Stimulated activated CD8-positive, alpha-beta memory T cell treated with anti-CD3 and anti-CD28 coated beads, Interleukin-15, amount 100 ng/mL, for 1 hour (primary cell): ENCODE measurements at regions not wholly inside any gene's neighbourhood (a gene's known extent, or its start where the extent isn't known, plus 50 kb on each side); places are given as distances from the start of the nearest gene placed in this dataset.

ENCODE experiments used
- DNase-seq: peaks from one replicate; pipeline ENCODE4 v3.0.0-alpha.2; 2020; ENCODE audit warnings: low read depth

DNA sequence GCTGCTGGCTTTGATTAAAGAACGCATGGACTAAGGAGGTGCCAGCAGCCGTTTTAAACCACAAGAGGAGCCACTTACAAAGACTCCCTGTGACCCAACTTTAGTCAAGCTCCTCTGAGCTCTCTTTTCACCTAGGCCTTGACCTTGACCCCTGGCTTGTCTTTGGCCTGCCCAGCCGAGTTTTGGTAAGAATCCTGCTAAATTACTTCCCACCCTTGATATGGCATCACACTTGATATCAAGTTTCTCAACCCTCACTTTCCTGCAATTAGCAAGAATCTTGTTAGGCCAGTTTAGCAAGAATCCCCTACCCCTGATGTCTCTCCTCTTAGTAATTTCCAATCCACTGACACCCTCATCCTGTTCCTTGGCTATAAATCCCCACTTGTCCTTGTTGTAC is 232.8 kb upstream of the SALL1 start:
- no peak for DNase-seq

DNA sequence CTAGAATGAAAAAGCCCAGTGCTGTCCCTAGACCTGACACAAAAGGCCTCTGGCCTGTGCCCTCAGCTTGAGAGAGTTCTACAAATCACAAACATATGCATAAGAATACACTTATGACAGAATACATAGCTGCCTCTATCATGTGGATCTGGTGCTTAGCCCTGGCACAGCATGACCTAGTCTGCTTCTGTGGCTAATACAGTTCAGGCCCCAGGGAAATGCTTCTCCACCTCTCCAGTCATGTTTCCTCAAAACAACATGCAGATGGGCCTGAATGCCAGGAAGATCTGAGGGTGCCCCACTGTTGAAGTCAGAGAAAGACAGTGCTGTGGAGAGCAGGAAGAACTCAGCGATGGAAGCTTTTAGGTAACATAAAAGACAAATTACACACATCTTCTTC is 231.9 kb upstream of the SALL1 start:
- DNase-seq, result no peak

DNA sequence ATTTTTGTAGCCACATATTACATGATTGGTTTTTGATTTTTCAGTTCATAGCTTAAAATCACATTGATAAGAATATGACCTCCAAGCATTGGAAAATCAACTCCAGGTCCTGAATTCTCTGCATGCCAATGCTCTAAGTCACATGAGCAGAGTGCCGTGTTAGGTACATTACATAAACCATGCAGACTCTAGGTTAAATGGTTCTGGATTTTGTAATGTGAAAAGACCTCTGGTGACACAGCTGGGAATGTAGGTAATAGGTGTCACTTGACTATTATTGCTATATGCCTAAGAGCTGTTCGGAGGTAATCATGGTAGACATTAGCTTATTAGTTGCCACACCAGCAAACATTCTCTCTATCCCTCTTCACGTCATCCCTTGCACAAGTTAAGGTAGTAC is 231.1 kb upstream of the SALL1 start:
- no peak for DNase-seq

DNA sequence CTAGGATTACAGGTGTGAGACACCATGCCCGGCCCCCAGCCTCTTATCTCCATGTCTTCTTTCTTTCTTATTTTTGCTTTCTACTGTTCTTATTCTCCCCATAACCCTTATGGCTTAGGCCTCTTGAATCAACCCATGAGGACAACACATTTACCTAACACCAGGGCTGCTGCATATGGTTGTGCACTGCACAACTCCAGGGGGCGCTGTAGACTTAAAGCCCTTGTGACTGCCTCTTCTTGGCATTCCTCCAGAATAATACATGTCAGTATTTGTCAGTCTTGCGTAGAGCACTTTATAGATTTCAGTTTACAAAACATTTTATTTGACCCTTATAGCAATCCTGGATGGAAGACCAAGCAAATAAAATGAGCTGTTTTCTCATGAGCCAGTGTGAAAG is 225.0 kb upstream of the SALL1 start:
- DNase-seq, result no peak

DNA sequence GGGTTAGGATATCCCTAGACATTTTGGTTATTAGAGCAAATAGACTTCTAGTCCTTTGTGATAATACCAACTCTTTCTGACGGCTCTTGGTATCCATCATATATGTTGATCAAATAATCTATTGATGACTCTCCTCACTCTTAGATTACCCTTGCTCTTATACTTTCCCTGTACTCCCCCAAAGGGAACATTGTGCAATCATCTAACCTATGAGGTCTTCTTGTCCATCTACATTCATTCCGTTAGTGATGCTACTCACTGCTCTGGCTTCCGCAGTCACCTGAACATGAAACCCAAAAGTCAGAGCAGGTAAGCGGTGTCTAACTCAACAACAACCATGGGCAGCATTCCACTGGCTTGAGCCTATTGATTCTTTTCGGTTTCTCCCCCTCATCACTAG is 223.7 kb upstream of the SALL1 start:
- DNase-seq, result no peak

DNA sequence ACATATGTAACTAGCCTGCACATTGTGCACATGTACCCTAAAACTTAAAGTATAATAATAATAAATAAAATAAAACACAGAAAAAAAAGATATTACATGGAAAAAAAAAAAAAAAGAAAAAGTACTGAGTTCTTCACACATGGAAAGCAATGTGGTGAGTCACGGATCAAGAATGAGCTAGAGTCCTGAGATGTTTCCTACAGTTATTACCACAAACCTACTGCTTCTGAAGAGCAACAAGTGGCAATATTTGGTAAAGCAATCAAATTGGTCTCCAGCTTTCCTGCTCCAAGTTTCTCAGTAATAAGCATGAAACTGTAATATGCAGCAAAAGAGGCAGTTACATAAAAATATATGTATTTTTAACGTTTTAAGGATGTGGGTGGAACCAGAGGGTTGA is 223.3 kb upstream of the SALL1 start:
- no peak for DNase-seq

DNA sequence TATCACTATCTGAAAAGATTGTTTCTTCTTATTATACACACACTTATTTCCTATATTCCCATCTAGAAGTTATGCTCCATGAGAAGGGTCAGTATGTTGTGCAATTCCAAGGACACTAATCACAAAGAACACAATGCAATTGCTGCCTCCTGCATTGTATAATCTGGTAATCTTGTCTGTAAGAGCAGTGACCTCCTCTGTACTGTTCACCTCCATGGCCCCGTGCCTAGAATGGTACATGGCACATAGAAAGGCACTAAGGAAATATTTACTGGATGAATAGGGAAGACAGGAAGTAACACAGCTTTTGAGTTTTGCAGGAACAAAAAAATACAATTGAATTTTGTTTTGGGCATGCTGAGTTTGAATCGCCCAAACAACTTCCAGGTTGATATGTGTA is 214.6 kb upstream of the SALL1 start:
- DNase-seq, result no peak

DNA sequence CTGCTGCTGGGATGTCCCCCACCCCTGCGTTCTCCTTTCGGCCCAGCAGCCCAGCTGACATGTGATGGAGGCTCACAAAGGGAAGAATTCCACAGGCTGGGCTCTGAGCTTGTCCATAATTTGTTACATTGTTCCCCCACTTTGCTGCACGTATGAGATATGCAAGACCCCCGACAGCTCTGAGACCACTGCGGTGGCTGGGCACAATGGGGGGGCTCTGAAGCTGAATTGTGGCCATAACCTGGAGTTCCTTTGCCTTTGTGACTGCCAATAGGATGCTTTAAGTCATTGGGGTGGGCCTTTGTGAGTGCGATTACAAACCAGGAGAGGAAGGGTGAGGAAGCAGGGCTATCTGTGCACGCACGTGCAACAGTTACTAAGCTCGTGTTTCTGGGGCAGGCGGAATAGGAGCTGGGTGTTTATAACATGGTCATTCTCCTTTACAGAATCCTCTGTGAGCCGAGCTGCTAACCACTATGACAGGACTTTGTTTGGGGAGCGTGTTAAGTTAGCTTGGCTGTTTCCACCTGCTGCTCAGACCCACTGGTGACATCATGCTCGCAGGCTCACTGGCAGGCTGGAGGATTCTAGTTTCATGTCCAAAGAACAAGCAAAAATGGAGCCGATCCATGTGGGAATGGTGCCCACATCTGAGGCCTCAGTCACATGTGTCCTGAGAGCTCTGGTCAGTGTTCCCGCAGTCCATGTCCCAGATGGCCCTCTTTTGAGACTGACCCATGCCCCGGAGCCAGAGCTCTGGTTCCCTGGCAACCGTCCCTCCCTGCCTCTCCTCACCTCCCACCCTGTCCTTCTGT is 208.3 kb upstream of the SALL1 start:
- DNase-seq, result no peak

DNA sequence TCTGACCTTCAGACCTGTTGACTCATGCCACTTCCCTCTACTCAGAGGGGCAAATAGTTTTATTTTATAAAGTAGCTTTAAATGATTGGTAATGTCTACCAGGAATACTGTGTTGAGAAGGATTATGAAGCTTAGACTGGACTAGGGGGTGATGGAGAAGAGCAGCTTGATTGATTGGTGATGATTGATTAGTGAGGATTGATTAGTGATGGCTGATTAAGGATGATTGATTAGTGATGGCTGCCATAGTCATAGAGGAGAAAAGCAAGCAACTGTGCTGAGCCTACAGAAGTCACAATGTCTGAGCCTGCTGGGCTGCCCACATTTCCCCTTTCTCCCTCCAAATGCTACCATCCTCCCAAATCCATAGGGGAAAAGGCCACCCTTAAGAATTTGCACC is 206.8 kb upstream of the SALL1 start:
- no peak for DNase-seq

DNA sequence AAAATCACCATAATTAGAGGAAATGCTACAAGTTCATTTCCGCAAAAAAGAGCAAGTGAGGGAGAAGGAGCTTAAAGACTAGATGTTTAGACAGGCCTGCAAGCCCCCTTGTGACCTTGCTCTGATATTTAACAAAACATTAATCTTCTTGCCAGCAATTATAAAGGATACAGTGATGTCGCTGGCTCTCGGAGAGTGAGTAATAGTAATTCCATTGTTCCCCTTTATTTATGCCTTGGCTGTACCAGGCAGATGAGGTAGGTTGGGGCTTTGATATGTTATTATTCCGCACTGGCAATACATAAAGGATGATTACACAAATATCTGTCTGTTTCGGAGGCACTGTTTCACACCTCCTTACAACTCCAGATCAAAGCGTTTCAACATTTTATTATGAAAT is 204.8 kb upstream of the SALL1 start:
- no peak for DNase-seq

DNA sequence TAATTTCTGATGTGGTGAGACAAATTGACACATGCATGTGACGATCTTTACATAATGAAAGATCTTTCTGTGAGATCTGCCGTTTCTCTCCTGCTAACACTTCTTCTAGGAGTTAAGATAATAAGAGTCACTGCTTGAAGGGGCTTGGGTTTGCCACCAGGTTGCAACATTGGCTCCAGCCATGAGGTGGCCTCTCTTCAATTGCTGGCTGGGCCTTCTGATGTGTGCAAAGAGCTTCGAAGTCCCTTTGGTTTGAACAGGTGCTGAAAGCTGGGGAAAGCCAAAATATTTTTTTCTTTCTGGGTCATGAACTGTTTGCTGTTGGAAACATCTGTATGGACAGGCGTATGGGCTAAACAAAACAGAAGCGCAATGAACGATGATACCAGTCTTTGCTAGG is 204.1 kb upstream of the SALL1 start:
- DNase-seq, result no peak

DNA sequence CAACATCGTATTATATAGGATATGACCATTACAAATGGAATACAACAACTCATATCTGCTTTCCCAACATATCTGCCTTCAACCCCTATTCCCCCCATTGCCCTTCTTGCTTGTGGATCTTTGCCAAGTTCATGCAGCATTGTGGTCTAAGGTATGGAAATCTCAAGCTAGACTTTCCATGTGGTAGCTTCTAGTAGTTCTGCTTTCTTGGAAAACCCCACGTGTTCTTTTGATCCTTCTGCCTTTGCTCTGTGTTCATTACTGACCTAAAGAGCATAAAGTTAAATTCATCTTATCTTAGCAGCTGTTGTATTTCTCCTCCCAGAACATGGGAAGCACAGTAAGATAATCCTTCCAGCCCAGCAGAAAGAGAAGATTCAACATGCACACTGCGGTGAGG is 202.0 kb upstream of the SALL1 start:
- no peak for DNase-seq

DNA sequence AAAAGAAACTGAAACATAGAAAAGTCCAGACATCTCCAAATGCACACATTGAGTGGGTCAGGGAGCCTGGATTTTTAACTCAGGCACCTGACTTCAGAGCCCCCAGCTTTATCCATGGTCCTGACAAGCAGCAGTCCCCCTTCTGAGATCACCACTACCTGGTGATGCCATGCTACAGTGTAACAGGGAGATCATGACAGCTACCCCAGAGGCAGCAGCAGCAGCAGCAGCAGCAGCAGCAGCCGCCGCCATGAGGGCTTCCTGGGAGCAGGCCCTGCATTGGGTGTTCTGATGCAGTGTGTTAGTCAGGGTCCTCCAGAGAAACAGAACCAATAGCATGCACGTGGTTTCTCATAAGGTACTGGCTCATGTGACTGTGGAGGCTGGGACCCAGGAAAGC is 198.6 kb upstream of the SALL1 start:
- no peak for DNase-seq

DNA sequence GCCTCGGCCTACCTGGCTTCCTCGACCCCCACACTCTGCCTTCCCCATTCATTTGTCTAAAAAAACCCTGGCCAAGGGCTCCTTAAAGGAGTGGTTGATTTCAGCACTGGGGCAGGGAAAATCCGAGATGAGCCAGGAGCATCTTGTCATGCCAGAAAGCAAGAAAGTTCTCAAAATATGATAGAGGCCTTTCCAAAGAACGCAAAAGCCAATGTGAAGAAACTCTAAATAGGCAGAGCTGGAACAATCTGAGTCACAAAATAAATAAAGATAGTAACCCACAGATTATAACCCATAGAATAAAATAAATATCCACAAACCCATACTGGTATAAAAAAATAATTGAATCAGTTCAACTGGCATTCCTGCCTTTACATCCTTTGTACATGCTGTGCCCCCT is 192.3 kb upstream of the SALL1 start:
- DNase-seq, result no peak

DNA sequence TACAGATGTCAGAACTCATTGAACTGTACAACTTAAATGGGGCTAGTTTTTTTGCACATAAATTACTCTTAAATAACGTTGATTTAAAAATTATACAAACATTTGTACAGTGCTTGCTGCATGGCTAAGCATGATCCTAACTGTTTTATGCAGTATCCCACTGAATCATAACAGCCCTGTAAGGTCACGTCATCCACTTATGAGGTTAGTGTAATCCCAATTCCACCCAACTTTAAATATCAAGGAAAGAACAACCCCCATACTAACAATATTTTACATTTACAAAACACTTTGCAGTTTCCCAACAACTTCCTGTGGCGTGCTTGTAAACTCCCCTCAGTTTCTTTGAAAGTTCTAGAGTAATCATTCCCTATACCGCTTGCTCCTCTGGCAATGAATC is 190.1 kb upstream of the SALL1 start:
- no peak for DNase-seq

DNA sequence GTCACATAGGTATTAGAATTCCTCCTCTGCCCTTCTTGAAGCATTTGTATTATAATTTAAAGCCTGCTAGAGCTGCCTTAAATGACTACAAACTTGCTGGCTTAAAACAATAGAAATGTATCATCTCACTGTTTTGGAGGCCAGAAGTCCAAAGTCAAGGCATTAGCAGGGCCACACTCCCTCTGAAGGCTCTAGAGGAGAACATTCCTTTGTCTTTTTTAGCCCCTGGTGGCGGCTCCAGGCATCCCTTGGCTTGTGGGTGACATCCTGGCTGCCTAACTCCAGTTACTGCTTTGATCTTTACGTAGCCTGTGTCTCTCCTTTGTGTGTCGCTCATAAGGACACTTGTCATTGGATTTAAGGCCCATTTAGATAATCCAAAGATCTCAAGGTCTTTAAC is 186.6 kb upstream of the SALL1 start:
- no peak for DNase-seq

DNA sequence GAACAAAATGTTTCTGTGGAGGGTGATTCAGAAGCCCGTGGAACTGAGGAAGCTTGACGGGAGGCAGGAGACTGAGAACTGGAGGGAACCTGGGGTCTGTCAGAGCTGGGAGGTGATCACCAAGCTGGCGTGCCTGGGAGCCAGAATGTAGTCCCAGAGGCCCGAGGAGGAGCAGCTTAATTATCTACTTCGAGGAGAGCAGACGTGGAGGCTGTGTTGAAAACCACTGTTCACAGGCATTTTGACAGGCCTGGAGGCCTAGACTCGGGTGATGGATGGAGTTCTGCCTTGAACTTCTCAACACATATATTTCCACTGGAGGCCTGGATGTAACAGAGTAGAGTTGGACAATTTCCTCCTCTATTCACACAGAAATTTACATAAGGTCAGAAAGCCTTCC is 177.7 kb upstream of the SALL1 start:
- no peak for DNase-seq

DNA sequence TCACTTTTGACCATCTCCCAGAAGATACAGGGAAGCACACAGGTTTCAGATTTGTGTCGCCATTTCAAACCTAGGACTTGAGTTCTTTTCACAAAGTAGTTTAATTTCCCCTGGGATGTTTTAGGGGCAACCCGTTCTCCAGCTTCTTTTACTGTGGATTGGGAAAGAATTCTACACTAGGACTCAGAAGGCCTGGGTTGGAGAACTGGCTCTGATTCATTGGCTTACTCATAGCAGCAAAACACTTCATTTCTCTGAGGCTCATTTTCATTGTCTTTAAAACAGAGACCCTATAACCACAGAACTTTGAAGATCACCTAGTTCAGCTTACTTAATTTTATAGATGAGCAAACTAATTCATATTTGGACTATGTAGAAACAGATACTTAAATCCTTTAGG is 175.9 kb upstream of the SALL1 start:
- no peak for DNase-seq

DNA sequence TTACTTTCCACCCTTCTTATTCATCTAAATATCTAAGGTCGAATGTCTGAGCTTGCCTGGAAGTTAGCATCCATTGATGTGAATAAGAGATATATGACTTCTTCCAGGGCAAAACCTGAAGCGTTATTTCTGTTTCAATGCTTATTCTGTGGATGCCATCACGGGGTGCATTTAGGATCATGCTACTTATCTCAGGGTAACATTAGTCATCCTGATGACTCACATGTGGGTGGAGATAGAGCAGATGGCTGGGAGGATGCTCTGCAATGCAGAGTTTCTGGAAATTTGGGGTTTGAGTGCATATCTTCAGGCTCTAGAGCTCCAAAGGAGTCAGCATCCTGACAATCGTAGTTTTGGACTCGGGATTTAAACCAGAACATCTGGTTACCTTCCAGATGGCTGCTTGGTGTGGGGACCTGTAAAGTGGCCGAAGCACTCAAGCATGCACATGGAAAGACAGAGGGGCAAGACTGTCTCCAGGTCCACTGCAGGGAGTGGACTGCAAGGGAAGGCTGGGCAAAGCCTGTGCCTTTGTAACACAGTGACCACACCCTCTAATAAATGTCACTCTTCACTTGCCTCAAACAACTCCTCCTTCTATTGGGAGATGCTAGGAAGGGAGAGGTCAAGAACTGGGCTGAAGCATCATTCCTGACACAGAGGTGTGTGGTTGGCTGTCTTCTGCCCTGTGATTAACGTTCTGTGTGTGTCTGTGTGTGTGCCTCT is 175.2 kb upstream of the SALL1 start:
- no peak for DNase-seq

DNA sequence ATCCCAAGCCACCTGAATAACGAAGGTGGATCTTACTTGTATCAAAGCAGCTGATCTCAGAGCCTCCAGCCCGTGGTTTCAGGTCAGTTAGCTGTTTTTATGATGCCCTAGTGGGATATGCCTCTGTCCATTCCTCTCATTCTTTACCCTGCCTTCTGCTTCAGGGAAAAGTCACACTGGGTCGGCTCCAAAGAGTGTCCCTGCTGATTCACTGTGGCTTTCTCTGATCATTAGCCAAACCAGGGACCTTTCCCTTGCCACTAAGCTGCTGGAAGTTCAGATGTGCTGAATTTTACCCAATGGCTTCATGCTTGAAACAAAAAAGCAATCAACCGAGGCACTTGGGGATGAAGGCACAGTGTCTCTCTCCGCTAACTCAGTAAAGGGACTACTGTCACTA is 170.2 kb upstream of the SALL1 start:
- DNase-seq, result no peak

DNA sequence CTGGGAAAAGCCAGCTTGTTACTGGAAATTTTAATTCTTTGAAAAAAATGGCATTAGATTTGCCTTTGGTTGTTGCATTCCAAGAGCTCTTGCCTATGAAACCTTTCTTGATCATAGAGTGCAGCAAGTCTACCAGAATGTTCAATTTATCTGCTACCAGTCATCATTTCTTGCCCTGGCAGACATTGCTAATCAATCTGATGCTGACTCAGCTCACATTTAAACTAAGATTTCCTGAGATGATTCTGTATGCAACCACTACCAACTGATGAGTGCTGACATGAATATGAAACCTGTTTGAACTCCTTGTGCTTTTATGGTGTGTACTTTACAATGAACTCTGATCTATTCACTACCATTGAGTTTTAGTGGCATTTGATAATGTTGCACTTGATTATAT is 166.5 kb upstream of the SALL1 start:
- DNase-seq, result no peak

DNA sequence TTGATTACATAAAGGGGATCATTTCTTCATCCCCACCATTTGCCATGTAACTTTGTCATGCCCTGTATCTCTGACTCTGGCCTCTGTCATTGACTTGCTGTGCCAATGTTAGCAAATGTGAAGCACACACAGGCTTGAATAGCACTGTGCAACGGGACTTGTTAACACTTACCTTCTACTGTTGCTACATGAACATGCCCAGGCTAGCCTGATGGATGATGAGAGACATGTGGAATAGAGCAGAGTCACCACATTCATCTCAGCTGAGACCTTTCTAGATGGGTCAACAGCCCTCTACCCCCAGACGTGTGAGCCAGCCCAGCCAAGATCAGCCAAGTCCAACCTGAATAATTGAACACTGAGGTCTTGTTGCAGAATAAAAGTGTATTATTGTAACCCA is 162.1 kb upstream of the SALL1 start:
- DNase-seq, result no peak

DNA sequence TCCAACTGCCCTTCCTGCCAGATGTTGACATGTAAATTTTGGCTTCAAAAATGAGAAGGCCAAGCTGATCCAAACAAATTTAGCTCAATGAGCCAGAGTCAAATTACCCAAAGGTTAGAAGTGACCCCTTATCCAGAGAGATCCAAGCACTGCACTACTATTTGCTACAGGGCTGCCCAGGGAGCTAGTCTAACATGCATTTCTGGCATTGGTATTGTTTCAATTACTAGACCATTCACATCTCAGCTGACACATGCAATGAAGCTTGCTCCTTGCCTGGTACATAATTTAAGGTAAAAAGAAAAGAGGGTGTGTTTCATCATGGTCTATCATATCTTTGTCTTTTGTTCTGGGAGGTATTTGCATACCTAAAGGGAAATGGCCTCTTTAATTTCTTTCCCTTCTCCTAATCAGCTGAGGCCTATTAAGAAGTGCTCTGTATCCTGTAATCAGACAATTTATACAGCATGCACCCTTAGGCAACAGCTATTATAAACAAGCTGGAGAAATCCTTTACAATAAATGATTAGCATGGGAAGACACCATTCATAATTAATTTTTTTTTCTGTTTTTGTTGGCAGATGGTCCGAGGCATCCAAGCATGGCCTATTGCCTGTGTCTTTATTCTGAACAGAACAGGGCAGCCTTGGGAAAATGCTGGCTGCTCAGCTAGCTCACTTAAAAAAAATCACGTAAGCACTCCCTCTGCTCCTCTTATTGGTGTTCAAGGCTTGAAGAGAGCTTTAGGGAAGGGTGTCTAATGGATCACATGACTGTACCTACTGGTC is 161.5 kb upstream of the SALL1 start:
- no peak for DNase-seq
